ENCODE measurements at regions not wholly inside any gene's neighbourhood (a gene's known extent, or its start where the extent isn't known, plus 50 kb on each side); places are given as distances from the start of the nearest gene placed in this dataset.

DNA sequence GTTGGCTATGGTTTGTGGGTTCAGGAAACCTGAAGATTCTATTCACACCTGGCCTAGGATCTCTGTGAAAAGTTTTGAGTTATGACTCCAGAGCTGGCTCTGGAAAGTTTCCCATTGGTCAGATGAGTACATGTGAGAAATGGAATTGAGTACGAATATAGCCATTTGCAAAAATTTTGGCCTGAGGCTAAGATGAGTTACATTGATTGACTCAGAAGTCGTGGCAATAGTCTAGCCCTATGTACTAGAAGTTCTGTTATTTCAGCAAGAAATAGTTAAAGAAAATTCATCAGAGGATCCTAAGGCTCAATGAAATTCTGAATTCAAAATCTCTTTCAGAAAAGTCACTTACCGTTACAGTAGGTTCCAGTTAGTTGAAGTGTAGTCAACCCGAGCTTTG lies 109.9 kb downstream of the PTCSC3 start:
- TF ChIP-seq, protein P1, sequence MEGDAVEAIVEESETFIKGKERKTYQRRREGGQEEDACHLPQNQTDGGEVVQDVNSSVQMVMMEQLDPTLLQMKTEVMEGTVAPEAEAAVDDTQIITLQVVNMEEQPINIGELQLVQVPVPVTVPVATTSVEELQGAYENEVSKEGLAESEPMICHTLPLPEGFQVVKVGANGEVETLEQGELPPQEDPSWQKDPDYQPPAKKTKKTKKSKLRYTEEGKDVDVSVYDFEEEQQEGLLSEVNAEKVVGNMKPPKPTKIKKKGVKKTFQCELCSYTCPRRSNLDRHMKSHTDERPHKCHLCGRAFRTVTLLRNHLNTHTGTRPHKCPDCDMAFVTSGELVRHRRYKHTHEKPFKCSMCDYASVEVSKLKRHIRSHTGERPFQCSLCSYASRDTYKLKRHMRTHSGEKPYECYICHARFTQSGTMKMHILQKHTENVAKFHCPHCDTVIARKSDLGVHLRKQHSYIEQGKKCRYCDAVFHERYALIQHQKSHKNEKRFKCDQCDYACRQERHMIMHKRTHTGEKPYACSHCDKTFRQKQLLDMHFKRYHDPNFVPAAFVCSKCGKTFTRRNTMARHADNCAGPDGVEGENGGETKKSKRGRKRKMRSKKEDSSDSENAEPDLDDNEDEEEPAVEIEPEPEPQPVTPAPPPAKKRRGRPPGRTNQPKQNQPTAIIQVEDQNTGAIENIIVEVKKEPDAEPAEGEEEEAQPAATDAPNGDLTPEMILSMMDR (conservative IDR thresholded peaks at IDR 0.05 in 1 of 2, IDR thresholded peaks at IDR 0.05 in 1 of 2; ENCODE audit: low read depth in 1 of 2, low read length in 2 of 2), result no peak
- TF ChIP-seq EZH2 (IDR thresholded peaks at IDR 0.05; ENCODE audit: low read length, missing control alignments), result no peak

Measured in fibroblast of lung (primary cell).